CD4-positive, alpha-beta memory T cell (primary cell): ENCODE measurements at regions not wholly inside any gene's neighbourhood (a gene's known extent, or its start where the extent isn't known, plus 50 kb on each side); places are given as distances from the start of the nearest gene placed in this dataset.

Source experiments
- CTCF ChIA-PET: fragments of 350-600 bp; sonication (Branson Sonifier 250); formaldehyde crosslinking; loops from one replicate; lab custom pipeline; 2021; ENCODE audit warnings: inconsistent platforms; ENCODE audit not compliant: partially characterized antibody; lab: Charles Lee
- POLR2A ChIA-PET: fragments of 350-600 bp; sonication (Branson Sonifier 250); formaldehyde crosslinking; loops from one replicate; lab custom pipeline; 2021; ENCODE audit not compliant: partially characterized antibody; lab: Charles Lee
- DNase-seq, 5 donors: peaks; one replicate each; pipeline versions ENCODE4 v3.0.0 to v3.0.0-alpha.2; 2020 to 2022; ENCODE audit warnings: mixed read lengths in 1 of 5
- H3K27ac ChIP-seq: one replicate; pipeline ENCODE4 v1.7.0; 2013; ENCODE audit warnings: low read depth, low read length
- H3K27me3 ChIP-seq: 2 replicates; pipeline ENCODE4 v1.7.0; 2013; ENCODE audit warnings: mild to moderate bottlenecking, low read length, moderate library complexity; ENCODE audit not compliant: insufficient read depth
- H3K36me3 ChIP-seq: 2 replicates; pipeline ENCODE4 v1.7.0; 2013; ENCODE audit warnings: mild to moderate bottlenecking, low read length, moderate library complexity; ENCODE audit not compliant: insufficient read depth
- H3K4me1 ChIP-seq: 2 replicates; pipeline ENCODE4 v1.7.0; 2013; ENCODE audit warnings: mild to moderate bottlenecking, low read length, moderate library complexity; ENCODE audit not compliant: insufficient read depth
- H3K4me3 ChIP-seq, 2 donors: one replicate each; pipeline ENCODE4 v1.7.0; 2013; ENCODE audit warnings: low read length in 2 of 2, mild to moderate bottlenecking in 1 of 2
- H3K9me3 ChIP-seq, 2 donors: one replicate each; pipeline ENCODE4 v1.7.0; 2013; ENCODE audit warnings: low read length in 2 of 2, control low read depth in 1 of 2; ENCODE audit not compliant: control insufficient read depth in 1 of 2
- H3K27ac Mint-ChIP-seq, 7 donors: one replicate each; pipeline ENCODE4 v1.8.0; 2020 to 2021; ENCODE audit warnings: mixed read lengths in 7 of 7, mild to moderate bottlenecking in 6 of 7, inconsistent platforms in 3 of 7, moderate library complexity in 3 of 7
- H3K27me3 Mint-ChIP-seq, 2 donors: one replicate each; pipeline ENCODE4 v1.8.0; 2020 to 2021; ENCODE audit warnings: mixed read lengths in 2 of 2
- H3K36me3 Mint-ChIP-seq, 2 donors: one replicate each; pipeline ENCODE4 v1.8.0; 2020 to 2021; ENCODE audit warnings: mixed read lengths in 2 of 2, inconsistent platforms in 1 of 2, mild to moderate bottlenecking in 1 of 2
- H3K4me1 Mint-ChIP-seq, 4 donors: one replicate each; pipeline ENCODE4 v1.8.0; 2020 to 2021; ENCODE audit warnings: mixed read lengths in 4 of 4, mild to moderate bottlenecking in 1 of 4
- H3K4me3 Mint-ChIP-seq, 8 donors: one replicate each; pipeline ENCODE4 v1.8.0; 2020 to 2021; ENCODE audit warnings: mixed read lengths in 8 of 8, mild to moderate bottlenecking in 7 of 8, moderate library complexity in 6 of 8, inconsistent platforms in 3 of 8
- H3K9me3 Mint-ChIP-seq, 8 donors: one replicate each; pipeline ENCODE4 v1.8.0; 2020 to 2021; ENCODE audit warnings: mixed read lengths in 8 of 8, mild to moderate bottlenecking in 5 of 8, inconsistent platforms in 3 of 8, moderate library complexity in 1 of 8
- intact Hi-C: fragments of 100-400 bp; cut with micrococcal nuclease; formaldehyde crosslinking; loops from one replicate; pipeline ENCODE4 v1.15.1; 2023

DNA sequence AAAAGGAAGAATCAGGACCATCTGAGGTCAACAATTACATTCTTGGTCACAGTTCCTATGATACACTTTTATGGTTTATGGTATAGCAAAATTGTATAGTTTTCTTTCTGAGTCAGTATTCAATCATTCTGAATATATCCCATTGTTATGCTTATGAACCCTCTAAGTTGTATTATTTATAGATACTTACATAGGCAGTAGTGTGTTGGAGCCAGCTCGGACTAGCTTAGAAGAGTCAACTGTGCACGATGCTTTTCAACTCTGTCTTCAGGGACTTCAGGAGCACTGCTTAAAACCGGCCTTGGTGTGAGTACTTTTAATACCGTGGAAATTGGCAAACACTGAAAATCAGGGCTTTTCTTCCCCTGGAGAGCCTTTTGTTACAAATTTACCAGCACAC lies 215.7 kb downstream of the IKZF2 start:
- H3K27ac Mint-ChIP-seq, result no peak overlapping the region
- no peaks in the 10 kb centered on the region for H3K36me3 Mint-ChIP-seq
- H3K27me3 ChIP-seq, result no peaks in the 10 kb centered on the region
- H3K4me3 Mint-ChIP-seq, result no peak overlapping the region
- H3K27ac ChIP-seq, result no peak overlapping the region
- POLR2A ChIA-PET, result no interaction called here
- H3K27me3 Mint-ChIP-seq, result no peaks in the 10 kb centered on the region
- H3K4me1 ChIP-seq, result no peaks in the 10 kb centered on the region
- H3K4me3 ChIP-seq, result no peak overlapping the region
- no peak for DNase-seq
- intact Hi-C loops, result no loop called here
- no peaks in the 10 kb centered on the region for H3K36me3 ChIP-seq
- H3K4me1 Mint-ChIP-seq, result no peaks in the 10 kb centered on the region
- peaks cover 0 to 4% (median 0%) of the 10 kb centered on the region in 8 donors for H3K9me3 Mint-ChIP-seq
- H3K9me3 ChIP-seq, result no peaks in the 10 kb centered on the region
- CTCF ChIA-PET, result no interaction called here

DNA sequence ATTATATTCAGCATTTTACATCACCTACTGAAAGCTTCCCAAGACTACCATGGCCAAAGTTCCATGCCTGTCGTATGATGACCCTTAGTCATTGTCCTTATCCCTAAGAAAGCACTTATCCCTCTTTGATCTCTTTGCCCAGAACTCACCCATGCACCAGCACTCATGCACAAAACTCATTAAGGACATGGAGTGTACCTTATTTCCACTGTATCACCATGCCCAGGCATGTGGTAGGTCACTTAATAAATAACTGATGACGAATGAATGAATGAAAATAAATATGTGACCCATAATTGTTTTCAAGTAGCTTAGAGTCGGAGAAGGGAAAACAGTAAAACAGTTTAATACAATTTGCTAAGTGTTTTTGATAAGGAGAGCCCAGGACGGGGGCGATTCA lies 220.1 kb downstream of the IKZF2 start:
- Histone ChIP-seq H3K4me3 (no peak overlapping the region), H3K27me3 (no peaks in the 10 kb centered on the region), H3K27ac (no peak overlapping the region), H3K4me1 (no peaks in the 10 kb centered on the region), H3K36me3 (no peaks in the 10 kb centered on the region), H3K9me3 (no peaks in the 10 kb centered on the region)
- Mint-ChIP-seq H3K4me3 (no peak overlapping the region), H3K4me1 (no peaks in the 10 kb centered on the region), H3K27me3 (no peaks in the 10 kb centered on the region), H3K9me3 (no peaks in the 10 kb centered on the region), H3K36me3 (no peaks in the 10 kb centered on the region), H3K27ac (no peak overlapping the region)
- ChIA-PET POLR2A (no interaction called here), CTCF (no interaction called here)
- DNase-seq, result no peak
- intact Hi-C loops, result no loop called here

DNA sequence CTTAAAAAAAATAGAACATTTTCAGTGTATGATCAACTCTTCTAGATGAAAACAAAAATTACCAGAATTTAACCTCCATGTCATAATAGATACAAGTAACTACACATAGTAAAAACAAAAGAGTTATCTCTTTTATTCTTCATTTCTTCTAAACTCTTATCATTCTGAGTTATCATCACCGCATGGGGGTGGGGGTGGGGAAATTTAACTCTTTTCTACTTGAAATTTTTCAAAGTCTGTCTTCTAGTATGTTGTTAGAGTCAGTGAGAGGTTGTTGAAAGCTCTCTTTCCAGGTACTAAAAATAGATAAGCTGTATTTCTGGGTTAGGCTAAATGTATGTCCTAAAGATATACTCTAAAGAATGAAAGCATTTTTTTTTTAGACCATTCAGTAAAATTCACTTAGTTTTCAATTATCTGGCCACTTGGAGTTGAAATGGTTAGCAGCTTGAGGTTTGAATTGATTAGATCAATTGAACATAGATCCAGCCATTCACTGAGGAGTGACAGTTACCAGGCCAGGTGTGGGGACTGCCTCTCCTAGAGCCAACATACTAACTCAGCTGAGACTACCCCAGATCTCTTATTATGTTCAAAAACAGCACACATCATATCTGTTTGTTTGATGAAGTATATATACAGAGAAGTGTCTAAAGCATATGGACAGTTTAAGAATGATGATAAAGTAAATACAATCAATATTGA lies 220.7 kb downstream of the IKZF2 start:
- POLR2A ChIA-PET, result no interaction called here
- no peak overlapping the region for H3K4me3 Mint-ChIP-seq
- no peaks in the 10 kb centered on the region for H3K36me3 Mint-ChIP-seq

DNA sequence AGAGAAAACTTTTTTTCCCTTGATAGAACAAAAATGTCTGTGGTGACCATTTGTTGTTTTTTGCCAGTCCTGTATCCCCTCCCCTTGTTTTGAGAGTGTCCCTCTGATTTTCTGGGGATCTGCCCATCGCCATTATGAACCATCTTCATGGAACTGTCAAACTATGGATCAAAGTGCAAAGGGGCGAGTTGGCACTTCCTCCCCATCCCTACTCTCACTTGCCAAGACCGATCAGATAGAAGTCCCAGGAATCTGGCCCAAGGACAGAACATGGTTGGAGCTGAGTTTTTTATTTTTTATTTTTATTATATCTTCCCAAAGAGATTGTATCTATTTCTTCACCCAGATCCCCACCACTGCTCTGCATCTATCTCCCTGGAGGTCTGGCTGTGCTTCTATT lies 221.4 kb downstream of the IKZF2 start:
- H3K27ac Mint-ChIP-seq, result no peak overlapping the region
- POLR2A ChIA-PET, result no interaction called here
- no peak for DNase-seq
- no peak overlapping the region for H3K4me3 Mint-ChIP-seq
- no peaks in the 10 kb centered on the region for H3K36me3 Mint-ChIP-seq
- H3K27me3 ChIP-seq, result no peaks in the 10 kb centered on the region
- H3K36me3 ChIP-seq, result no peaks in the 10 kb centered on the region
- H3K4me3 ChIP-seq, result no peak overlapping the region
- CTCF ChIA-PET, result no interaction called here
- no peaks in the 10 kb centered on the region for H3K9me3 ChIP-seq
- H3K9me3 Mint-ChIP-seq, result peaks cover 0 to 1% (median 0%) of the 10 kb centered on the region in 8 donors
- H3K27me3 Mint-ChIP-seq, result no peaks in the 10 kb centered on the region
- intact Hi-C loops, result no loop called here
- no peak overlapping the region for H3K27ac ChIP-seq
- H3K4me1 Mint-ChIP-seq, result no peaks in the 10 kb centered on the region
- no peaks in the 10 kb centered on the region for H3K4me1 ChIP-seq

More for the DNA sequence above, 220.7 kb downstream of the IKZF2 start:
- Histone ChIP-seq H3K4me1 (no peaks in the 10 kb centered on the region), H3K9me3 (no peaks in the 10 kb centered on the region), H3K27me3 (no peaks in the 10 kb centered on the region), H3K36me3 (no peaks in the 10 kb centered on the region), H3K4me3 (no peak overlapping the region), H3K27ac (no peak overlapping the region)
- Mint-ChIP-seq H3K27ac (no peak overlapping the region), H3K27me3 (no peaks in the 10 kb centered on the region), H3K9me3 (peaks cover 0 to 1% (median 0%) of the 10 kb centered on the region in 8 donors), H3K4me1 (no peaks in the 10 kb centered on the region)
- no peak for DNase-seq
- CTCF ChIA-PET, result no interaction called here
- intact Hi-C loops, result no loop called here

DNA sequence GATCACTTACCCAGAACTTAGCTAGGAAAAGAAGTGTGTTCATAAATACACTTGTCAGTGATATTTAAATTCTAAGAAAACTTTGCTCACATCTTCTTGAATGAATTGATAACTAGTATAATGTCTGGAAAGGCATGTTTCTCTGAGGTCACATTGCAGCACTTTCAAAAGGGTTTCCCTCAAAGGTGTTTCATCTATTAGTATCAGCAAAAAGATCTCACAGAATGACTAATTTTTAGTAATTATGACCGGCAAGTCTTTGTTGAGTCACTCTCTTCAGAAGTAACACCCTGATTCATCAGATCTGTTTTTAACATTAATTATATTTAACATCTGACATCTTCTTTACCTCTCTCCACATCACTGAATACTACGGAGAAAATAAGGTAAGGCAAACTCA lies 222.3 kb downstream of the IKZF2 start:
- no peak overlapping the region for H3K27ac Mint-ChIP-seq
- H3K36me3 Mint-ChIP-seq, result no peaks in the 10 kb centered on the region
- no peak overlapping the region for H3K4me3 Mint-ChIP-seq
- ChIA-PET POLR2A (no interaction called here), CTCF (no interaction called here)
- Histone ChIP-seq H3K4me3 (no peak overlapping the region), H3K27me3 (no peaks in the 10 kb centered on the region), H3K36me3 (no peaks in the 10 kb centered on the region), H3K9me3 (no peaks in the 10 kb centered on the region), H3K4me1 (no peaks in the 10 kb centered on the region), H3K27ac (no peak overlapping the region)
- H3K4me1 Mint-ChIP-seq, result no peaks in the 10 kb centered on the region
- peaks cover 0 to 2% (median 0%) of the 10 kb centered on the region in 8 donors for H3K9me3 Mint-ChIP-seq
- DNase-seq, result no peak
- intact Hi-C loops, result no loop called here
- H3K27me3 Mint-ChIP-seq, result no peaks in the 10 kb centered on the region

DNA sequence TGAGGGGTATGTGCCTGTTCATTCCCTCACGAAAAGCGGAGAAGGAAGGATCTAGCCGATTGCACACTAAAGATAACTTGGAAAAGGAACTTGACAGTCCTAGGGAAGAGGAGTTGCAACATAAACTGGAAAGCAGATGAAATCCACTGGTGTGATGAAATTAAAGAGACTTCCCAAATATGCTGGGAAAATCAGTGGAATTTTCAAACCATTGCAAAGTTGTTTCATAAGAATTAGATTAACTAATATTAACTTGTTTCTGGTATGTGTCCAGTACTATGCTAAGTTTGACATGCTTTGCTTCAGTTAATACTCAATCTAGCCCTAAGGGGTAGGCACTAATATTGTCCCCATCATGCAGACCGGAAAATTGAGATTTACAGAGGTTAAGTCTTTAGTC lies 222.7 kb downstream of the IKZF2 start:
- H3K9me3 ChIP-seq, result no peaks in the 10 kb centered on the region
- H3K4me1 ChIP-seq, result no peaks in the 10 kb centered on the region
- H3K27ac Mint-ChIP-seq, result no peak overlapping the region
- no peaks in the 10 kb centered on the region for H3K4me1 Mint-ChIP-seq
- no peaks in the 10 kb centered on the region for H3K27me3 Mint-ChIP-seq
- H3K4me3 ChIP-seq, result no peak overlapping the region
- ChIA-PET POLR2A (no interaction called here), CTCF (no interaction called here)
- no peak overlapping the region for H3K27ac ChIP-seq
- peaks cover 0 to 2% (median 0%) of the 10 kb centered on the region in 8 donors for H3K9me3 Mint-ChIP-seq
- no peak overlapping the region for H3K4me3 Mint-ChIP-seq
- no peak for DNase-seq
- H3K36me3 ChIP-seq, result no peaks in the 10 kb centered on the region
- H3K27me3 ChIP-seq, result no peaks in the 10 kb centered on the region
- no peaks in the 10 kb centered on the region for H3K36me3 Mint-ChIP-seq
- intact Hi-C loops, result no loop called here

DNA sequence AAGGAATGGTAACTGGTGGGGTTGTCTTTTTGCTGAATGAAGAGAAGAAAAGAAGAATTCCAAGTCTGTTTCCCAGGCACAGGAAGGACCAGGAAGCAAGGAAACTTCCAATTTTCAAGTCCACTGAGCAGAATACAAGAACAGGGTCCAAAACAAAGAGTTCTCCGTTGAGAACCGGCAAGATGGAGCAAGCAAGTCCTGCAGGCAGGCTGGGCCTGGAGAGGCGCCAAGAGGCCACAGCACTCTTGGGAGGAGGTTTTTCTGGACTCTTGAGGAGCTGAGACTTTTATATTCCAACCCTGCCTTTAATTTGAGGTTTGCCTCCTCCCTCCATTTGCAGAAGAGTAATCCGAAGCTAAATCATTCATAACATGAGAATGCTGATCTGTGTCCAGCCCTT lies 224.5 kb downstream of the IKZF2 start:
- no peaks in the 10 kb centered on the region for H3K27me3 Mint-ChIP-seq
- ChIA-PET CTCF (no interaction called here), POLR2A (no interaction called here)
- no peaks in the 10 kb centered on the region for H3K4me1 ChIP-seq
- no peaks in the 10 kb centered on the region for H3K27me3 ChIP-seq
- no peak for DNase-seq
- intact Hi-C loops, result no loop called here
- H3K9me3 ChIP-seq, result no peaks in the 10 kb centered on the region
- H3K4me3 ChIP-seq, result no peak overlapping the region
- peaks cover 0 to 2% (median 0%) of the 10 kb centered on the region in 8 donors for H3K9me3 Mint-ChIP-seq
- H3K36me3 ChIP-seq, result no peaks in the 10 kb centered on the region
- H3K4me3 Mint-ChIP-seq, result no peak overlapping the region
- H3K36me3 Mint-ChIP-seq, result no peaks in the 10 kb centered on the region
- H3K27ac ChIP-seq, result no peak overlapping the region
- no peaks in the 10 kb centered on the region for H3K4me1 Mint-ChIP-seq
- H3K27ac Mint-ChIP-seq, result no peak overlapping the region

DNA sequence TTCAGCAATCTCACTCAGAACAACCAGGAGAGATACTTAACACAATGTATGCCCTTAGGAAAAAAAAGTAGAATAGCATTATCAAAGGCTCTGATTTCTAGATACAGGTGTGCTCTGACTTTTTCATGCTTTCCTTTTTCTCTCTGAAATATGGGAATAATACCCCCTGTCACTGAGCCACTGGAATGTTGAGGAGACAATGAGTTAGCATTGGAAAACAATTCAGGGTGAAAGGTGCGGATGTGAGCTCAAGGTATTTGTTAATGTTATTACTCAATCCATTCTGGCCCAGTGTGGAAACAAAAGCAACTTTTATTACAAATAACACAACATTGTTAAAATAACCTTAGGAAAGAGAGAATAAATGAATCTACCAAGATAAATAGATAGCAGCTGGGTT lies 228.0 kb downstream of the IKZF2 start:
- Mint-ChIP-seq H3K4me3 (no peak overlapping the region), H3K36me3 (no peaks in the 10 kb centered on the region), H3K27ac (no peak overlapping the region), H3K27me3 (no peaks in the 10 kb centered on the region), H3K4me1 (no peaks in the 10 kb centered on the region), H3K9me3 (peaks cover 0 to 4% (median 1%) of the 10 kb centered on the region in 8 donors)
- intact Hi-C loops, result no loop called here
- CTCF ChIA-PET, result no interaction called here
- Histone ChIP-seq H3K4me1 (no peaks in the 10 kb centered on the region), H3K36me3 (no peaks in the 10 kb centered on the region), H3K4me3 (no peak overlapping the region), H3K27ac (no peak overlapping the region), H3K27me3 (no peaks in the 10 kb centered on the region), H3K9me3 (no peaks in the 10 kb centered on the region)
- POLR2A ChIA-PET, result no interaction called here
- DNase-seq, result no peak
